ENCODE measurements at regions not wholly inside any gene's neighbourhood (a gene's known extent, or its start where the extent isn't known, plus 50 kb on each side); places are given as distances from the start of the nearest gene placed in this dataset.
"Not testable (repeated sequence)": the region's sequence is repeated elsewhere in the genome, so short reads cannot be mapped to it uniquely, and the experiment has no call there.

DNA sequence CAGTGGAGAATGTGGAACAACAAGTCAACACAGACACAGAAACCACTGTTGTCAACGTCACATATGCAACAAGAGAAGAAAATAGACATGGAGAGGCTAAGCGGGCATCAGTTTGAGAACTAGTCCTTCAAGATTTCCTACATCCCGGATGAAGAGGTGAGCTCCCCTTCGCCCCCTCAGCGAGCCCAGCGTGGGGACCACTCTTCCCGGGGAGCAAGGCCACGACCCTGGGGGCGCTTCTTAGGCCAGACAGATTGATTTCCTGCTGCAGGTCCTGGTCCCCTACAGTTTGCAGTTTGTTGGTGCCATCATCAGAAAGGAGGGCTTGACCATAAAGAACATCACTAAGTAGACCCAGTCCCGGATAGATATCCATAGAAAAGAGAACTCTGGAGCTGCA, 113.0 kb downstream of the NBPF12 start:
- ChIA-PET POLR2A (no interaction called here), CTCF (no interaction called here)
- TF ChIP-seq, protein P1, sequence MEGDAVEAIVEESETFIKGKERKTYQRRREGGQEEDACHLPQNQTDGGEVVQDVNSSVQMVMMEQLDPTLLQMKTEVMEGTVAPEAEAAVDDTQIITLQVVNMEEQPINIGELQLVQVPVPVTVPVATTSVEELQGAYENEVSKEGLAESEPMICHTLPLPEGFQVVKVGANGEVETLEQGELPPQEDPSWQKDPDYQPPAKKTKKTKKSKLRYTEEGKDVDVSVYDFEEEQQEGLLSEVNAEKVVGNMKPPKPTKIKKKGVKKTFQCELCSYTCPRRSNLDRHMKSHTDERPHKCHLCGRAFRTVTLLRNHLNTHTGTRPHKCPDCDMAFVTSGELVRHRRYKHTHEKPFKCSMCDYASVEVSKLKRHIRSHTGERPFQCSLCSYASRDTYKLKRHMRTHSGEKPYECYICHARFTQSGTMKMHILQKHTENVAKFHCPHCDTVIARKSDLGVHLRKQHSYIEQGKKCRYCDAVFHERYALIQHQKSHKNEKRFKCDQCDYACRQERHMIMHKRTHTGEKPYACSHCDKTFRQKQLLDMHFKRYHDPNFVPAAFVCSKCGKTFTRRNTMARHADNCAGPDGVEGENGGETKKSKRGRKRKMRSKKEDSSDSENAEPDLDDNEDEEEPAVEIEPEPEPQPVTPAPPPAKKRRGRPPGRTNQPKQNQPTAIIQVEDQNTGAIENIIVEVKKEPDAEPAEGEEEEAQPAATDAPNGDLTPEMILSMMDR (IDR thresholded peaks at IDR 0.05; ENCODE audit: insufficient read depth, low read length, missing control alignments), result no peak
- DNase-seq (ENCODE audit: low read depth, low spot score), result no peak
- no peak overlapping the region for H3K4me3 ChIP-seq (ENCODE audit: low read depth, low read length)

DNA sequence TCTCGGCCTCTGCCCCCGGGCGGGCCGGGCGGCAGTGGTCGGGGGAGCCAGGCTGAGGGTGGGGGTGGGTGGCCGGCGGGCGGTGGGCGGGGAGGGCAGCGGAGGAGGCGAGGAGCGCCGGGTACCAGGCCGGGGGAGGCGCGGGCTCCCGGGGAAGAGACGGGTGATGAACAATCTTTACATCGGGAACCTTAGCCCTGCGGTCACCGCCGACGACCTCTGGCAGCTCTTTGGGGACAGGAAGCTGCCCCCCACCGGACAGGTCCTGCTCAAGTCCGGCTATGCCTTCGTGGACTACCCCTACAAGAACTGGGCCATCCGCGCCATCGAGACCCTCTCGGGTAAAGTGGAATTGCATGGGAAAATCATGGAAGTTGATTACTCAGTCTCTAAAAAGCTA, 112.5 kb downstream of the NBPF12 start:
- TF ChIP-seq, protein P1 (IDR thresholded peaks at IDR 0.05; ENCODE audit: insufficient read depth, low read length, missing control alignments), result no peak
- no peak overlapping the region for H3K4me3 ChIP-seq (ENCODE audit: low read depth, low read length)
- DNase-seq (ENCODE audit: low read depth, low spot score), result no peak
- CTCF ChIA-PET, result no interaction called here
- POLR2A ChIA-PET, result no interaction called here

DNA sequence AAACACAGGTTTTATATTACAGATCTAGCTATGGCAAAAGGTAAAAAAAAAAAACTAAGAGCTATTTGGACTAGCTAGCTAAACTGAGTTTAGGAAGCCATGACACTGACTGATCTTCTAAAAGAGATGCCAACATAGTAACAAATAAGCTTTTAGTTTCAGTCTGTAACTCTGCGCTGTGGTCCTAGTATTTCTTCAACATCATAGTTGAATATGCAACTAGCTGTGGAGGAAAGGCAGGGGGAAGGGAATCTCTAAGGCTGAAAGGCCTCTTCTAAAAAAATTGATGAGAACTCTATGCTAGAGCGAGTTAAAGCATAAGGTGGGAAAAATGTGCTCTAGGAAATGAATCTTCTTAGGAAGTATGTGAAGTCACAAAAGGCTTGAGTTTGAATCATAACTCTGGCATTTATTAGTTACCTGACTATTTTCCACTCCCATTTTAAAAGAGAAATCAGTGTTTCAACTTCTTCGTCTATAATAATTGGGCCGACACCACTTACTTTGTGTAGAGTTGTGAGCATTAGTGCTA, 108.8 kb downstream of the NBPF12 start:
- DNase-seq (ENCODE audit: low read depth, low spot score); H3K4me3 ChIP-seq (ENCODE audit: low read depth, low read length); CTCF ChIA-PET; POLR2A ChIA-PET: not testable (repeated sequence)

DNA sequence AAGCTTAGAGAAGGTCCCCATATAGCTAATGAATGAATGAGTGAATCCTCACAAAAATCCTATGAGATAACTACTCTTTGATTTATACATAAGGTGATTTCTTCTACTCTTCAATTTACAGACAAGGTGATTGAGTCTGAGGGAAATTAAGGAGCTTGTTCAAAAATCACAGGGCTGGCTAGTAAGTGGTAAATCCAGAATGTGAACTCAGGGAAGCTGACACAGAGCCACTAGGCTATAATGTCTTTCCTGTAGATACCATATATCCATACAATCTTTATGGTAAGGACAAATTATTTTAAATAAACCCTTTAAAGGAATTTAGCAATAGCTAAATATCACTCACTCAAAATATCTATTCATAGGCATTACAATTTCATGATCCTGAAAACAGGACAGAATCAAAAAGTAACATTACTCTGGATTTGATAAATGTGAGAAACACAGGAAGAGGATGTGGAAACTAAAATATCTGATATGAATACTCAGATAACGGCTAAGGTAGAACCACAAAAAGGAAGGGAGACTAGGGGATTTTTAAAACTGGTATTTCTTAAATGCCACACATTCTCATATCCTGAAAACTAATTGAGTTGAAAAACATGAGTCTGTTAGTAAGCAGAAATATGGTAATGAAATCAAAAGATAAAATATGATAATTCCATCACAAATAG, 108.2 kb downstream of the NBPF12 start:
- CTCF ChIA-PET, result no interaction called here
- TF ChIP-seq, protein P1 (IDR thresholded peaks at IDR 0.05; ENCODE audit: insufficient read depth, low read length, missing control alignments), result no peak
- POLR2A ChIA-PET, result no interaction called here

More for the DNA sequence above, 108.2 kb downstream of the NBPF12 start:
- no peak for DNase-seq (ENCODE audit: low read depth, low spot score)
- H3K4me3 ChIP-seq (ENCODE audit: low read depth, low read length), result no peak overlapping the region

Data from AG04449 (cell line).